GM18507 (cell line): ENCODE measurements at regions not wholly inside any gene's neighbourhood (a gene's known extent, or its start where the extent isn't known, plus 50 kb on each side); places are given as distances from the start of the nearest gene placed in this dataset.

Source experiments
- DNase-seq: peaks from one replicate; pipeline ENCODE4 v3.0.0; 2011; ENCODE audit warnings: low read depth; ENCODE audit not compliant: insufficient read length; ENCODE audit errors: extremely low spot score
- FAIRE-seq: peaks from 2 replicates; lab custom pipeline; 2011; peaks lifted over from hg19 to GRCh38; lab: Jason Lieb, UNC

DNA sequence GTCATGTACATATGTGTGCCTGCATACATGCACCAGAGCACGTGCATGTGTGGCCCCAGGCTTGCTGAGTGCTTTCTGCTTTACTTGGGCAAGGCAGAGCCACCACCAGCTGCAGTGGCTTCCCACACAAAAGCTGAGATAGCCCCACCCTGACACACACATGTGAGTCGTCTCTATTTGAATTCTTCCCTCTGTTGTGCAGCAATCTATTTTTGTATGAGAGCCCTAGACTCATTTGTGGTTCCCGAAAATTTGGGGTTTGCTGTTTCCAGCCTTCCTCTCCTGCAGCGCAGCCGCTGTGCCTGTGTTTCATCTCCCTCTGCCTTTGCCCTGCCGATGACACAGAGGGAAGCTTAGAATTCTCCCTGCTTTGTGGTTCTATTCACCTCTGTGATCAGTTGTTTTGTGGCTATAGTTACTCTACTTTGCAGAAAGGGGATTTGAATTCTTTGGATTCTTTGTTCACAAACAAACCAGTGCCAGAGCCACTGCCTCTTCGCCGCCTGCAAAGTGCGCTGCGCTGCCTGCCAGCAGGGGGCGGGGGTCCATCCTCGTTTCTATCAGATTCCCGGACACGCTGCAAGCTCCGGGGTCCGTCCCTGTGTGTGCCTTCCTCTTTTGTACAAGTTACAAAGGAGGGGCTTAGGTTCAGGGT, 95.8 kb upstream of the DAP start:
- no peak for FAIRE-seq
- DNase-seq: no peak

DNA sequence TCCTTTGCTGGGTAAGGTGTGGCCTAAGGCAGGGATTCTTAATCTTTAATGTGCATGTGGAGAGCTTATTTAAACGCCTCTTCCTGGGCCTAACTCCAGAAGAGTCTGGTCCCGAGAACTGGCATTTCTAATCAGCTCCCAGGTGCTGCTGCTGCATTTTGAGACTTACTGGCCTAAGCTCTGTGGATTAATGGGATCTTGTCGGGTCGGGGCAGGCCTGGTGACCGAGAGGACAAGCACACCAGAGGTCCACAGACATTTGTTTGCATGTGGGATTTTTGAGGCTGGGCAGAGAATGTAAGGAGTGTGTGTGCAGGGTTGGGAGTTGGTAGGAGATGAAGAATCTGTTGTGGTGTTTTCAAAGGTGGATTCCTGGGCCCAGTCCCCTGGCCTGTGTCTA, 95.0 kb upstream of the DAP start:
- no peak for DNase-seq
- FAIRE-seq: no peak

DNA sequence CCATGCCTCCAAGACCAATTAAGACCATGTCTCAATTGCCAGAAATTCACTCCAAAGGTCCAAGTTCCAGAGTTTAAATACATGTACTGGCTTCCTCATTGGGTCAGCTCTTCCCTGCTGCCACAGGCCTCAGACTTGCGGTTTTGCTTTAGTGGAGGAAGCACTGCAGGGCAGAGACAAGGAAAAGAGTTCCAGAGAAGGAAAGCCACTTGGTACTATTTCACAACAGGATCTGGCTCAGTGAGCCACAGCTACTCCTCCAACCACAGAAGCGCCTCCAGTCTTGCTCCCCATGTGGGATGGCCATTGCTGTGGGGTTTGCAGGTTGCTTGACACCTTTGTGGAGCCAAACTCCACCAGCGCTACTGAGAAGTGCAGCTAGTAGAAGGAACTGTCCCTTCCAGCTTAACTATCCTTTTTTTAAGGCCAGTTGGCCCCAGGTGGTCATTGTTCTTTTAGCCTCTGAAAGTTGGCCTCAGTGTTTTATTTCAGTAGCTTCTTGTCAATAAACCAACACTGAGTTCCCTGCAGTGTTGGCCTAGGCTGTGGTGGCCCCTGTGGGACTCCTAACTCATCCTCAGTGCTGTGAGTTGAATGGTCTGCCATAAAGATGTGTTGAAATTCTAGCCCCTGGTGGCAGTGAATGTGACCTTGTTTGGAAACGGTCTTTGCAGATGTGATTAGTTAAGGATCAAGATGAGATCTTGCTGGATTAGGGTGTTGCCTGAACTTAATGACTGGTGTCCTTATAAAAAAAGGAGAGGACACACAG, 93.7 kb upstream of the DAP start:
- no peak for DNase-seq
- no peak for FAIRE-seq

DNA sequence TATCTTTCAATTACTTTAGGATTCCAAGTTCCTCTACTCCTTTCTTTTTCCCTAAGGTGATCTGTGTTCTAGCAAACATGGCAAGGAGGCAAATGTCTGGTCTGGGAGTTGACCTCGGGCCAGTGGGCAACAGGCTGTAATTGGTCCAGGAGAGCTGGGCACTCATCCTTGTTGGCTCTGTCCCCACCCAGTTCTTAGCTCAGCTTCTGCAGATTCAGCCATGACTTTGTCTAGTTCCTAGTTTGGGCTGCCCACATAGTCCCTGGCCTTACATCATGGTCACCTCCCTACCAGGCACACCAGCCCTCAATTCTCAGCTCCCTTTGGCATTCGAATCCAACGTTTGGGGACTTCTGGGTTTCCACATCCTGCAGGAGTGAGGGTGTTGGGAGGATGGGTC, 92.1 kb upstream of the DAP start:
- DNase-seq (no peak), FAIRE-seq (no peak)

DNA sequence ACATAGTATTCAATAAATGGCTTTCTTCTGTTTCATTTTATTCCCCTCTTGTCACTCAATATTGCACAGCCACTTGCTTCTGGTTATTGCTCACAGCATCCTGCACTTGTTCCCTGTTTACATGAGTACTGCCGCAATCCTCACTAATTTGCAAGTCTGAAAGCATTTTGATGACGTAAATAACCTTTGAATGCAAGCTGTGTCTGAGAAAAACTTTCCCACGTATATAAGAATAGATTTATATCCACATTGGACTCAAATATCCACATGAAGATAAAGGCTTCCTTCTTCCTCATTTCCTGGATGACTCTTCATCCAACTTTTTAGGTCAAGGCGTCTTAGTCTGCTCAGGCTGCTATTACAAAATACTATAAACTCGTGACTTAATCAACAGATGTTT, 88.2 kb upstream of the DAP start:
- no peak for DNase-seq
- FAIRE-seq: no peak

DNA sequence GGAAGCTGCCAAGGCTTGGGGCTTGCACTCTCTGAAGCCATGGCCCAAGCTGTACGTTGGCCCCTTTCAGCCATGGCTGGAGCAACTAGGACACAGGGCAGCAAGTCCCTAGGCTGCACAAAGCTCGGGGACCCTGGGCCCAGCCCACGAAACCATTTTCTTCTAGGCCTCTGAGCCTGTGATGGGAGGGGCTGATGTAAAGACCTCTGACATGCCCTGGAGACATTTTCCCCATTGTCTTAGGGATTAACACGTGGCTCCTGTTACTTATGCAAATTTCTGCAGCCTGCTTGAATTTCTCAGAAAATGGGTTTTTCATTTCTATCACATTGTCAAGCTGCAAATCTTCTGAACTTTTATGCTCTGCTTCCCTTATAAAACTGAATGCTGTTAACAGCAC, 83.0 kb upstream of the DAP start:
- FAIRE-seq: no peak
- DNase-seq: no peak

DNA sequence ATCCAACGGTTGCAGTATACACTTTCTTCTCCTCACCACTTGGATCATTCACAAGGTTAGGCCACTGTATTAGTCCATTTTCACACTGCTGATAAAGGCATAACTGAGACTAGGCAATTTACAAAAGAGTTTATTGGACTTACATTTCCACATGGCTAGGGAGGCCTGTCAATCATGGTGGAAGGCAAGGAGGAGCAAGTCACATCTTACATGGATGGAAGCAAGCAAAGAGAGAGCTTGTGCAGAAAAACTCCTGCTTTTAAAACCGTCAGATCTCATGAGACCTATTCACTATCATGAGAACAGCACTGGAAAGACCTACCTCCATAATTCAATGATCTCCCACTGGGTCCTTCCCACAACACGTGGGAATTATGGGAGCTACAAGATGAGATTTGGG, 81.8 kb upstream of the DAP start:
- FAIRE-seq (no peak), DNase-seq (no peak)

DNA sequence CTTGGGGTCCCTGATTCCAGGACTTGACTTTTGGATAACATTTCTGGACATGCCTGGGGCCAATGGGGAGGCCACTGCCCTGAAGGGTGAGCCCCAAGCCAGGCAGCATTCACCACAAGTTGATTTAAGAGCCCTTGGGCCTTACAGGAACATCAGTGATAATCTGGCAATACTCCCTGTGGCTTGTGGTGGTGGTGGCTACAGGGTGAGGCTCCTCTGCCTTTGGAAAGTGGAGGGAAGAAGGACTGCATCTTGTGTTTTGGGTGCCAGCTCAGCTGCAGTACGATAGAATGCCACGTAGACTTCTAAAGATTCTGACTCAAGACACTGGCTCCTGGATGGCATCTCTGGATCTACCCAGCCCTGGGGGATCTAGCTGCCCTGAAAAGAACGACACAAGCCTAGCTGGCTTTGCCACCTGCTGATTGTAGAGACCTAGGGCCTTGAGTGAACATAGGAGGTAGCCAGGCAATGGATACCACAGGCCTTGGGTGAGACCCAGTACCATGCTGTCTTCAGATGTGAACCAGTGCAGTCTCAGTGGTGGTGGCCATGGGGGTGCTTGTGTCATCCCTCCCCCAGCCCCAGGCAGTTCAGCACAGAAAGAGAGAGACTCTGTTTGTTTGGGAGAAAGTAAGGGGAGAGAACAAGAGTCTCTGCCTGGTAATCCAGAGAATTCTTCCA, 79.0 kb upstream of the DAP start:
- DNase-seq (no peak), FAIRE-seq (no peak)

DNA sequence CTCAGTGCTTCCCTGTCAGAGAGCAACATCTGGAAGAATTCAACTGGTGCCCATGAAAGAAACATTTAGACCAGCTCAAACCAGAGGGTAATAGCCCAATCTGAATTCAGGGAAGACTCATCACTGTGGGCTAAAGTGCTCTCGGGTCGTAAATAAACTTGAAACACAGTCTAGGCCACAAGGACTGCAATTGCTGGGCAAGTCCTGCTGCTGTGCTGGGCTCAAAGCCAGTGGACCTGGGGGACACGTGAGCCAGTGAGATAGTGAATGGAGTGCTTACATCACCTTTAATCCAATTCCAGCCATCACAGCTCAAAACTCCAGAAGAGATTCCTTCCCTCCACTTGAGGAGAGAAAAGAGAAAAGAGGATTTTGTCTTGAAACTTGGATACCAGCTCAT, 78.1 kb upstream of the DAP start:
- no peak for FAIRE-seq

DNA sequence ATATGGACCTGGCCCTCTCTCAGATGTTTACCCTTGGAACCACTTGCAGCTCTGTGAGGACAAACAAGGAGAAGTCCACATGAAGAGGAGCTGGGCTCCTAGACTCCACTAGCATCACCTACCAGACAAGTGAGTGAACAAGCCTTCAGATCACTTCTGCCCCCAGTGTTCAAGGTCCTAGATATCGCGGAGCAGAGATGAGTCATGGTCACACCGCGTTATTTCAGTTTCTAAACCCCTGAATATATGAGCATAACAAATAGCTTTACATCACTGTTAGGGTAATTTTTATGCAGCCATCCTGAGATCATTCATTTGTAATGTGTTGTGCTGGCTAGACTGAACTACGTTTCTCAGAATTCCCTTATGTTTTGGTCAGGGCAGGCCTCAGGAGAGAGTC, 77.0 kb upstream of the DAP start:
- FAIRE-seq: no peak
- no peak for DNase-seq

More for the DNA sequence above, 78.1 kb upstream of the DAP start:
- no peak for DNase-seq

DNA sequence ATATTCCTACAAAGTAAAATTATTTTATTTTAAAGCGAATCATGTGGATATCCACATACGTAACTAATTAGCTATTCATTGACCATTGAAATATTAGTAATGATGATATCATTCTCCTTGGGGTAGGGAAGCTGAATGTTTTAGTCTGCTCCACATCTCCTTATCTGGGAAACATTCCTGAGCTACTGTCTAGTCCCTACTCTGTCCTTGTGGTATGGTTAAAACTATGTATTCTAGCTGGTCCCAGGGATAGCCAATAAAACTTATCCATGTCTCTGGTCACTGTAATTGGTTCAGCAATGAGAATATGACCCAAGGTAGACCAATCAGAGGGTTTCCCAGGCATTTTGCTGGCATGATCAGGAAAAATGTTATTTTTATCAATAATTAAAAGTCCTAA, 76.0 kb upstream of the DAP start:
- FAIRE-seq (no peak), DNase-seq (no peak)

DNA sequence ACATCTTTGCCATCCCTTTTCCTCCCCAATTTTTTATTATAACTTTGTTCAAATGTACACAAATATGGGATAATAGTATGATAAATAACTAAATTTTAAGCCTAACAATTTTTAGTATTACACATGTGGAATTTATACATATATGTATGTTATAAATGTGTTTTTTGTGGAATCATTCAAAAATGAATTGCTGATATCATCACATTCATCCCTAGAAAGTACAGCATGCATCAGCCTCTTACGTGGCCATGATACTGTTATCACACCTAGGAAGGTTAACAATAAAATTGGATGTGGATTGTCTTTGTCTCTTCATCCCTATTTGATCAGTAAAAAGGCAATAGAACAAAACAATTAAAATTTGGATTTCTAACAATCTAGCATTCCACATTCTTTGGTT, 73.7 kb upstream of the DAP start:
- FAIRE-seq (no peak), DNase-seq (no peak)

DNA sequence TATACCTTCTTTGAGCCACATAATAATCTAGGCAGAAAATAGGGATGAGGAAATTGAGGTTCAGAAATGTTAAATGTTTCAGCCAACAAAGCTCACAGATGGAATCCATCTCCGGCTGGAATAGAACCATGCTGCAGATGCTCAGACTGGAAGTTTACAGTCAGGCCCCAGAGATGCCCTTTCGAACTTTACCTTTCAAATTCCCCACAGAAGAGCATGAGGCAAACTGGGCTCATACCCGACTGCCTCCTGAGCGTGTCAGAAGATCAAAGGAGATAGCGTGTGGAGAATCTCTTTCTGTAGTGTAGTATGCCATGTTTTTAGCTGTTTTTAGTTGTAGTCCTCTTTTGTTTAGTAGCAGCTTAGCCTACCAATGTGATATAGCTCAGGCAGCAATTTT, 72.0 kb upstream of the DAP start:
- no peak for DNase-seq
- no peak for FAIRE-seq

DNA sequence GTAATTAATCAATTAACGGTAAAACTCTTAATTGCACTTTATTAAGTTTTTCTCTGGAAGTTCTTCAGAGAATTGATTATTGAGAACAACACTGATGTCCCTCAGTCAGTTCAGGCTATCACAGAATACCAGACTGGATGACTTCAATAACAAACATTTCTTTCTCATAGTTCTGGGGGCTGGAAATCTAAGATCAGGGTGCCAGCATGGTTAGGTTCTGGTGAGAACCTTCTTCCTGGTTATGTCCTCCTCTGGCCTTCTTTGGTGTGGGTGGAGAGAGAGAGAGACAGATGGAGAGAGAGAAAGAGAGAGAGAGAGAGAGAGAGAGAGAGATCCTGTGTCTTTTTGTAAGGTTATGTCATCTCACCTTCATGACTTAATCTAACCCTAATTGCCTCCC, 71.4 kb upstream of the DAP start:
- DNase-seq (no peak), FAIRE-seq (no peak)

DNA sequence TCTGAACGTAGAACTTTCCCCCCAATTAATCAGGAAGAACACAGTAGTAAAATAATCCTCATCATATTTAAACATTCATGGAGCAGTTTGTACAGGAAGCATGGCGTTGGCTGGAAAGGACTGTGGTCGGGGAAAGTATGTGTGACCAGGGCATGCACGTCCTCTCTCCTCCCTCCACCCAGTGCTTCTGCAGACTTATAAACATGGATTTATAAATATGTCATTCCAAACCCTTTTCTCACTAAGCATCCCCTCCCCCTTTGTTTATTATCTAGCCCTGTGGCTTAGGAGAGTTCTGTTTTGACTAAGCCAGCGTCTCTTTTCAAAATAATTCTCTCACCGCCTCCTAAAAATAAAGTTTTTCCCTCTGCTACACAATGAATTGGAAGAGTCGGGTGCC, 70.4 kb upstream of the DAP start:
- DNase-seq: no peak
- no peak for FAIRE-seq

DNA sequence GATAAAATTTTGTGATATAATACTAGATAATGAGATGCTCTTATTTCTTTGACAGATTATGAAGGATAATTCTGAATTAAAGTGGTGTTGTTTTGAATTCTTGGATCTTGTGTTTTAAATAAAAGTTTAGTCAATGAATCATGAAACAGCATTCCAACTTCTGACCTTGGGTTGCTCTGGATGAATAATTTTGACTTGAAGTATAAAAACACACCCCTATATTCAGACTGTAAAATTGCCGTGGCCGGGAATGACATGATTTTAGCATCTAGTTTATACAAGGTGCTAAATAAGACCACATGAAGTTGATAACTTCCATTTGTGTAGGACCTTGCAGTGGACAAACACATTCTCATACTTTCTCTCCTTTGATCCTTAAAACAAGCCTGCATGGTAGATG, 67.2 kb upstream of the DAP start:
- DNase-seq (no peak), FAIRE-seq (no peak)

DNA sequence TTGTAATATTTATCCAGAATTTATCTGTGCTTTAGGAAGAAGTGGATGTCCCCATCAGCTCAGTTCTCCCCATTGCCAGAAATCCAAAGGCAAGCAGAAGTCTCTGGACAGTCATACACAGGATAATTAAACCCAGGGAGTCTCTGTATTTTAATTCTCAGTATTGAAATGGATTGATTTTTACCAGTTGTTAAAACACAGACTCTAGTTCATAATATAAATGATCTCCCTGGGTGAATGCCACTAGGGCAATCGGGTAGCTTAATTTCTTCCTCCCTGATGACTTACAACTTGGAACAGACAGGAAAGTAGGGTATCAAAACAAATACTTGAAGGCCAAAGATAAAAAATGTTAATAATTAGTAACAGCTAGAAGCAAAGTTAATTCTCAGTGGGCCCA, 66.5 kb upstream of the DAP start:
- DNase-seq (no peak), FAIRE-seq (no peak)

DNA sequence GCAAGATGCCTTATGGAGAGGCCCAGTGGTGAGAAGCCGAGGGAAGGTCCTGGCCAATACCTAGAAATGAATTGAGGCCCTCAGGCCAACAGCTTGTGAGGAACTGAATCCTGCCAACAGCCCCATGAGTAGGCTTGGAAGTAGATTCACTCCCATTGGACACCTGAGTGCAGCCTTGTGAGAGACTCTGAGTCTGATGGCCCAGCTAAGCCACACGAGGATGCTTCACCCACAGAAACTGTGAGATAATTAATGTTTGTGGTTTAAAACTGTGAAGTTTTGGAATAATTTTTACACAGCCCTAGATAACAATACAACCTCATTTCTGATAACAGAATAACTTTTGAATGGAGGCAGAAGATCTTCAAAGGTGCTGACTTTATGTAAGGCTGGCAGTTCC, 65.9 kb upstream of the DAP start:
- DNase-seq (no peak), FAIRE-seq (no peak)

DNA sequence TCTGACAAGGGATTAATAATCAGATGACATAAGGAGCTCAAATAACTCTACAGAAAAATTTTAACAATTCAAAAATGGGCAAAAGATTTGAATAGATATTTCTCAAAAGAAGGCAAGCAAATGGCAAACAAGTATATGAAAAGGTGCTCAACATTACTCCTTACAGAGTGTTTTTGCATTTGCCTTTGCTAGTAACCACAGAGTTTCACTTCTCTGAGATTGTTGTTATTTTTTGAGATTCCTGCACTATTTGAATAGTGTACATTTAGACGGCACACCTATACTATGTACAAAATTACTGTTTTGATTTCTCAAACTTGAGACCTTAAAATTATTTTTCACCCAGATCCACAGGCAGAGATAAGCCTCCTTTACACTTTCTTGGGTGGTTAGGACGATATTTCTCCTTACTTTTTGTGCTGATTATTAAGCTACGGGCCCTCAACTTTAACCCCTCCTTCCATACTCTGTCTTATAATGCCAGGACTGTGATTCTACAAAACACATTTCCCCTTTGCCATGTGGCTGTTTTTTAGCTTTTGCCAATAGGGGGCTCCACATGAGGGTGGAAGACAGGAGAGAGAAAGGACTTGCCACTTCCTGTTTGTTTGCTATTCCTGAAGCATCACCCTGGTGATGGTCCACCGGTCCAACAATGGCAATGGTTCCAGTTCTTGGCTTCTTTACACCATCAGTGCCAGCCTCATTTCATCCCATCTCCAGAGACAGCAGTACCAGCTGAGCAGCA, 65.0 kb upstream of the DAP start:
- FAIRE-seq (peak; percentile 59), DNase-seq (no peak)

DNA sequence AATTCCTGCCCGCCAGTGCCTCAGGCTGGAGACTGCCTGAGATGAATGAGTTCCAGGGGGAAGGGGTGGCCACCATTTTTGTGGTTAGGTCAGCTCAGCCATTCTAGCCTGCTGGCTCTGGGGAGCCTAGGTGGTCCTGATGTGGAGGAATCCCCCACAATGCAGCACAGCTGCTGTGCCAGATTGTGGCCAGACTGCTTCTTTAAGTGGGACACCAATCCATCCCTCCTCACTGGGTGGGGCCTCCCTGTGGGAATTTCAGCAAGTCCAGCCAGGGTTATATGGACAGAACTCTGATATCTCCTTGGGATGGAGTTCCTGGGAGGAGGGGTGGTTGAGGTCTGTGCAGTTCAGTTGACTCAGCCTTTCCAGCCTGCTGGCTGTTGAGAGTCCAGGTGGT, 51.2 kb upstream of the DAP start:
- DNase-seq (no peak), FAIRE-seq (no peak)
